ENCODE measurements at regions not wholly inside any gene's neighbourhood (a gene's known extent, or its start where the extent isn't known, plus 50 kb on each side); places are given as distances from the start of the nearest gene placed in this dataset.

DNA sequence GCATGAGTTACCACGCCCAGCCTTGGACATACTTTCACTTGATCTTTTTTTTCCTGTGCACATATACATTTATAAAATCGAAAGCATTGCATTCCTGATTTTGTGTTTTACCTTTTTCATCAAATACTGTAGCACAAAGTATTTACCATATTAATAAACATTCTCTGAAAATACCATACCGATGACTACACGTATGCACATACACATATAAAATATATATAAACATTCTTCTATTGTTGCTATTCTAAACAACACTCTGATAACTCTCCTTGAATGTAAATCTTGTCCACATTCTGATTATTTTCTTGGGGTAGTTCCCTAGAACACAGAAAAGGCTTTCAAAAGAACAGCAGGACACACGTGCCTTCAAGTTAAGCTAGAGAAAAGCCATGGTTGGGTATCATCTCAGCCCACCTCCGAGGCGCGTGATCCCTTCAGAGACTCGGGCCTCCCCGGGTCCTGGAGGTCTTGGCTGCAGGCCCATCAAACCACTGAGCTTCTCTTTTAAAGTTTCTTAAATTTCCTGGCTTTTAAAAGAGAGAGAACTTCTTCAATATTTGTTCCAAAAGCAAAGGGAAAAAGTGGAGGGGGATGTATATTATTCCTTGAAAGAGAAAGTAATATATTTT is 198.1 kb downstream of the MYLK4 start:
- H3K9me2 ChIP-seq (ENCODE audit: insufficient read depth) = no peaks in the 10 kb centered on the region
- no peaks in the 10 kb centered on the region for H3K4me1 ChIP-seq (ENCODE audit: control insufficient read depth in 1 of 2, insufficient read depth in 2 of 2, low read length in 2 of 2)
- H3K27me3 ChIP-seq (ENCODE audit: insufficient read depth, low read length) = no peaks in the 10 kb centered on the region
- no peaks in the 10 kb centered on the region for H3K9me3 ChIP-seq (ENCODE audit: control insufficient read depth in 1 of 2, insufficient read depth in 1 of 2, low read depth in 1 of 2, low read length in 2 of 2)
- no peak overlapping the region for H3K4me3 ChIP-seq (replicated peaks in 1 of 2; ENCODE audit: low read depth in 1 of 2, low read length in 2 of 2)
- ATAC-seq = no peak
- BruUV-seq (replicated peaks) = no TSS peak
- no peak overlapping the region for H3K4me2 ChIP-seq (ENCODE audit: low read length)
- TF ChIP-seq ZFX (IDR thresholded peaks at IDR 0.05) = no peak
- TF ChIP-seq CBX3 (IDR thresholded peaks at IDR 0.05; ENCODE audit: low read depth) = no peak
- TF ChIP-seq FOSL1 (IDR thresholded peaks at IDR 0.05; ENCODE audit: low read depth) = no peak
- TF ChIP-seq TCF7L2 (IDR thresholded peaks at IDR 0.05; ENCODE audit: borderline replicate concordance, extremely low read depth, insufficient read depth, insufficient read length) = no peak
- TF ChIP-seq RAD21 (IDR thresholded peaks at IDR 0.05; ENCODE audit: low read depth) = no peak
- TF ChIP-seq EZH2phosphoT487 (IDR thresholded peaks at IDR 0.05; ENCODE audit: borderline replicate concordance) = no peak
- no peak for TF ChIP-seq ZNF274 (IDR thresholded peaks at IDR 0.05; ENCODE audit: low read depth, low read length)
- no peak for TF ChIP-seq YY1 (IDR thresholded peaks at IDR 0.05; ENCODE audit: extremely low read depth, insufficient replicate concordance, low read depth, low read length)
- TF ChIP-seq, protein P1, sequence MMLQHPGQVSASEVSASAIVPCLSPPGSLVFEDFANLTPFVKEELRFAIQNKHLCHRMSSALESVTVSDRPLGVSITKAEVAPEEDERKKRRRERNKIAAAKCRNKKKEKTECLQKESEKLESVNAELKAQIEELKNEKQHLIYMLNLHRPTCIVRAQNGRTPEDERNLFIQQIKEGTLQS (IDR thresholded peaks at IDR 0.05) = no peak
- no peak for TF ChIP-seq SP1 (IDR thresholded peaks at IDR 0.05; ENCODE audit: low read depth)
- no peak for TF ChIP-seq CEBPB (IDR thresholded peaks at IDR 0.05; ENCODE audit: low read depth)
- TF ChIP-seq, protein P2, sequence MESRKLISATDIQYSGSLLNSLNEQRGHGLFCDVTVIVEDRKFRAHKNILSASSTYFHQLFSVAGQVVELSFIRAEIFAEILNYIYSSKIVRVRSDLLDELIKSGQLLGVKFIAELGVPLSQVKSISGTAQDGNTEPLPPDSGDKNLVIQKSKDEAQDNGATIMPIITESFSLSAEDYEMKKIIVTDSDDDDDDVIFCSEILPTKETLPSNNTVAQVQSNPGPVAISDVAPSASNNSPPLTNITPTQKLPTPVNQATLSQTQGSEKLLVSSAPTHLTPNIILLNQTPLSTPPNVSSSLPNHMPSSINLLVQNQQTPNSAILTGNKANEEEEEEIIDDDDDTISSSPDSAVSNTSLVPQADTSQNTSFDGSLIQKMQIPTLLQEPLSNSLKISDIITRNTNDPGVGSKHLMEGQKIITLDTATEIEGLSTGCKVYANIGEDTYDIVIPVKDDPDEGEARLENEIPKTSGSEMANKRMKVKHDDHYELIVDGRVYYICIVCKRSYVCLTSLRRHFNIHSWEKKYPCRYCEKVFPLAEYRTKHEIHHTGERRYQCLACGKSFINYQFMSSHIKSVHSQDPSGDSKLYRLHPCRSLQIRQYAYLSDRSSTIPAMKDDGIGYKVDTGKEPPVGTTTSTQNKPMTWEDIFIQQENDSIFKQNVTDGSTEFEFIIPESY (IDR thresholded peaks at IDR 0.05; ENCODE audit: extremely low read depth, insufficient replicate concordance, low read length) = no peak
- no peak for TF ChIP-seq ELF1 (IDR thresholded peaks at IDR 0.05; ENCODE audit: borderline replicate concordance, low read depth)
- no peak for TF ChIP-seq SIN3A (IDR thresholded peaks at IDR 0.05; ENCODE audit: low read depth)
- no peak for DNase-seq (ENCODE audit: low read depth, low spot score)
- H3K36me3 ChIP-seq (ENCODE audit: control insufficient read depth in 1 of 2, insufficient read depth in 2 of 2, low read length in 2 of 2) = no peaks in the 10 kb centered on the region
- ChIA-PET POLR2A (no interaction called here), RAD21 (ENCODE audit: low non-redundant PET in 1 of 2, low total read pairs in 2 of 2, uncharacterized antibody in 2 of 2, unreplicated experiment in 2 of 2) (no interaction called here), CTCF (no interaction called here)
- intact Hi-C loops (cut with micrococcal nuclease) = no loop called here
- no peak overlapping the region for H3K27ac ChIP-seq (ENCODE audit: low read depth, low read length)
- H4K20me1 ChIP-seq (ENCODE audit: insufficient read depth) = no peaks in the 10 kb centered on the region
- no peaks in the 10 kb centered on the region for H3K79me2 ChIP-seq (ENCODE audit: insufficient read depth, low read length)
- no peak overlapping the region for H2AFZ ChIP-seq (ENCODE audit: low read depth, low read length, poor library complexity, severe bottlenecking)
- no peak overlapping the region for H3K9ac ChIP-seq (ENCODE audit: low read length)

All from HCT116 (cell line).